ENCODE measurements at regions not wholly inside any gene's neighbourhood (a gene's known extent, or its start where the extent isn't known, plus 50 kb on each side); places are given as distances from the start of the nearest gene placed in this dataset.

Small RNA genes lying in the stretch of these regions (small RNA-seq; reads per million reads assigned to genes)
- 0 reads per million in 2 experiments for gene MIR583
- gene RNU6-524P, result 0 reads per million in 2 experiments

Measured in NCI-H460 (cell line).